HG03175 (cell line): ENCODE measurements at regions not wholly inside any gene's neighbourhood (a gene's known extent, or its start where the extent isn't known, plus 50 kb on each side); places are given as distances from the start of the nearest gene placed in this dataset.

Experiments used
- ATAC-seq: cut with Tn5 transposase; IDR thresholded peaks from one replicate; pipeline ENCODE4 v1.9.1; 2021; ENCODE audit warnings: mild to moderate bottlenecking, moderate library complexity; ENCODE audit not compliant: unreplicated experiment

- no peak for ATAC-seq
Measured at GRCh38 chr14:53810221-53810620, 146.4 kb downstream of the BMP4 start.

GRCh38 chr14:53808042-53808441 lies 148.6 kb downstream of the BMP4 start:
- ATAC-seq = no peak

- no peak for ATAC-seq
Measured at GRCh38 chr14:53807542-53807941, 149.1 kb downstream of the BMP4 start.

GRCh38 chr14:53807108-53807507 lies 149.5 kb downstream of the BMP4 start:
- ATAC-seq = no peak

- ATAC-seq = no peak
Measured at GRCh38 chr14:53796734-53797133, 159.9 kb downstream of the BMP4 start.

GRCh38 chr14:53793790-53794505 lies 162.7 kb downstream of the BMP4 start:
- ATAC-seq = no peak

GRCh38 chr14:53792909-53793308 lies 163.7 kb downstream of the BMP4 start:
- no peak for ATAC-seq

GRCh38 chr14:53790731-53791500 lies 165.7 kb downstream of the BMP4 start:
- ATAC-seq = no peak

GRCh38 chr14:53788566-53788965 lies 168.1 kb downstream of the BMP4 start:
- no peak for ATAC-seq

GRCh38 chr14:53786045-53786444 lies 170.6 kb downstream of the BMP4 start:
- no peak for ATAC-seq

GRCh38 chr14:53784688-53785087 lies 171.9 kb downstream of the BMP4 start:
- no peak for ATAC-seq

- ATAC-seq = no peak
Measured at GRCh38 chr14:53783256-53783655, 173.4 kb downstream of the BMP4 start.

GRCh38 chr14:53780051-53780555 lies 176.5 kb downstream of the BMP4 start:
- no peak for ATAC-seq

GRCh38 chr14:53779301-53779700 lies 177.3 kb downstream of the BMP4 start:
- no peak for ATAC-seq

- ATAC-seq = no peak
Measured at GRCh38 chr14:53778263-53778662, 178.4 kb downstream of the BMP4 start.

GRCh38 chr14:53772936-53773335 lies 183.7 kb downstream of the BMP4 start:
- ATAC-seq = no peak

GRCh38 chr14:53767566-53767965 lies 189.1 kb downstream of the BMP4 start:
- ATAC-seq = no peak

- no peak for ATAC-seq
Measured at GRCh38 chr14:53766601-53767000, 190.0 kb downstream of the BMP4 start.

- no peak for ATAC-seq
Measured at GRCh38 chr14:53766106-53766505, 190.5 kb downstream of the BMP4 start.

GRCh38 chr14:53764846-53765245 lies 191.8 kb downstream of the BMP4 start:
- ATAC-seq = no peak

GRCh38 chr14:53758141-53758540 lies 198.5 kb downstream of the BMP4 start:
- ATAC-seq = no peak

- ATAC-seq = peak; percentile 74
Measured at GRCh38 chr14:53757732-53758131, 198.9 kb downstream of the BMP4 start.
